ENCODE measurements at regions not wholly inside any gene's neighbourhood (a gene's known extent, or its start where the extent isn't known, plus 50 kb on each side); places are given as distances from the start of the nearest gene placed in this dataset.

DNA sequence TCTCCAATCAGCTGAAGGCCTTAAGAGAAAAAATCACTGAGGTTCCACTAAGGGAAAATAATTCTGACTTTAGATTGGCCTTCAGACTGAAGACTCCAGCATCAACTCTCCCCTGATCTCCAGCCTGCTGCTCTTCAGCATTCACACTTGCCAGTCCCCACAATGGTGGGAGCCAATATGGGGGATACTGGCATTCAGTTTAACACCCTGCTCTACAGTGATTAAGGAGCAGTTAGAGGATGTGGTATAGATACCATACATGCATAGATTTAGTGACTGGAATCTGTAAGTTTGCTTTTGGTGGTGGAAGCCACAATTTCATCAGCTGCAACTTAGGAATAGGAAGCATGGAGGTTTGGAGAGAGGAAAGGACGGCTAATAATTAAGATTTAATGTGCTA, 2017.7 kb upstream of the CDH6 start:
- no peaks in the 10 kb centered on the region for H3K27me3 ChIP-seq (replicated peaks)
- in situ Hi-C loops (cut with HindIII; ENCODE audit: low pct_ligation_motif_present, low sequenced_read_pairs): no loop called here
- H3K36me3 ChIP-seq (replicated peaks): no peaks in the 10 kb centered on the region
- TF ChIP-seq, protein P1, sequence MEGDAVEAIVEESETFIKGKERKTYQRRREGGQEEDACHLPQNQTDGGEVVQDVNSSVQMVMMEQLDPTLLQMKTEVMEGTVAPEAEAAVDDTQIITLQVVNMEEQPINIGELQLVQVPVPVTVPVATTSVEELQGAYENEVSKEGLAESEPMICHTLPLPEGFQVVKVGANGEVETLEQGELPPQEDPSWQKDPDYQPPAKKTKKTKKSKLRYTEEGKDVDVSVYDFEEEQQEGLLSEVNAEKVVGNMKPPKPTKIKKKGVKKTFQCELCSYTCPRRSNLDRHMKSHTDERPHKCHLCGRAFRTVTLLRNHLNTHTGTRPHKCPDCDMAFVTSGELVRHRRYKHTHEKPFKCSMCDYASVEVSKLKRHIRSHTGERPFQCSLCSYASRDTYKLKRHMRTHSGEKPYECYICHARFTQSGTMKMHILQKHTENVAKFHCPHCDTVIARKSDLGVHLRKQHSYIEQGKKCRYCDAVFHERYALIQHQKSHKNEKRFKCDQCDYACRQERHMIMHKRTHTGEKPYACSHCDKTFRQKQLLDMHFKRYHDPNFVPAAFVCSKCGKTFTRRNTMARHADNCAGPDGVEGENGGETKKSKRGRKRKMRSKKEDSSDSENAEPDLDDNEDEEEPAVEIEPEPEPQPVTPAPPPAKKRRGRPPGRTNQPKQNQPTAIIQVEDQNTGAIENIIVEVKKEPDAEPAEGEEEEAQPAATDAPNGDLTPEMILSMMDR (IDR thresholded peaks at IDR 0.05; ENCODE audit: low read depth, low read length, missing control alignments): no peak
- H3K27ac ChIP-seq: no peak overlapping the region
- DNase-seq: no peak
- H3K4me3 ChIP-seq (ENCODE audit: low read depth, low read length): no peak overlapping the region

DNA sequence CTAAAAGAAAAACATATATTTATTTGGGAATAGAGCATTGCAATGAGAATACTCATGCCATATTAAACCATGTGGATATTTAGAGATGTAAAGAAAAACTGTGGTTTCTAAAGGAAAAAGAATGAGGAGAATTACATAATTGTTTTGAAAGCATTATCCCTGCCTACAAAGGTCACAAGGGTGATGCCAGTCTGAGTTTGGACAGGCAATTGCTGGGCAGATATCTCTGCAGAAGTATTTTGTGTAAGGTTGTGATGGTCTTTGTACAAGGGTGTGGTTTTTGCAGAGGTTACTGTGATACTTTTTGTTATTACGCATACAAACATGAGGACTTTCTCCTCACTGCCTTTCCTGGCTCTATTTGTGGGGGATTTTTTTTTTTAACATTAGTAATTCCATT, 2022.9 kb upstream of the CDH6 start:
- Histone ChIP-seq H3K4me3 (ENCODE audit: low read depth, low read length) (no peak overlapping the region), H3K36me3 (replicated peaks) (no peaks in the 10 kb centered on the region), H3K27ac (no peak overlapping the region), H3K27me3 (replicated peaks) (no peaks in the 10 kb centered on the region)
- TF ChIP-seq, protein P1 (IDR thresholded peaks at IDR 0.05; ENCODE audit: low read depth, low read length, missing control alignments): no peak
- in situ Hi-C loops (cut with HindIII; ENCODE audit: low pct_ligation_motif_present, low sequenced_read_pairs): no loop called here
- DNase-seq: no peak

DNA sequence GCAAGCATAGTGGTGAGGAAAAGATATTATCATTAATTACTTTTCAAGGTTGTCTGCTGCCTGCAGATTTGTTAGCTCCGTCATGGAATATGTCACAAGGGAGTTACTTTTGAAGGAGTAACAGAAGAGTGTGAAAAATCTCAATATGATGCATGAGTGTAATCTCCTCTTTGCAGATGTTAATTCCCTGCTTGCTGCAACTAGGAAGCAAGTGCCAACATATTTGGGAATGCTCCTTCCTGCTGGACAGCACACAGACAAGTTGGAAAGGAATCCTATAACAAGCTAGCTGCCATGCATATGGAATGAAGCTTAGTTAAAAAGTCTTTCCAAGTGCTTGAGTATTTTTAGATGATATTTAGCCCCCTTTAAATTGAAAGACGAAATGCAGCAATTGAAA, 2023.6 kb upstream of the CDH6 start:
- H3K27me3 ChIP-seq (replicated peaks): no peaks in the 10 kb centered on the region
- TF ChIP-seq, protein P1 (IDR thresholded peaks at IDR 0.05; ENCODE audit: low read depth, low read length, missing control alignments): no peak
- no peaks in the 10 kb centered on the region for H3K36me3 ChIP-seq (replicated peaks)
- no peak overlapping the region for H3K4me3 ChIP-seq (ENCODE audit: low read depth, low read length)
- in situ Hi-C loops (cut with HindIII; ENCODE audit: low pct_ligation_motif_present, low sequenced_read_pairs): no loop called here
- DNase-seq: no peak
- H3K27ac ChIP-seq: no peak overlapping the region

DNA sequence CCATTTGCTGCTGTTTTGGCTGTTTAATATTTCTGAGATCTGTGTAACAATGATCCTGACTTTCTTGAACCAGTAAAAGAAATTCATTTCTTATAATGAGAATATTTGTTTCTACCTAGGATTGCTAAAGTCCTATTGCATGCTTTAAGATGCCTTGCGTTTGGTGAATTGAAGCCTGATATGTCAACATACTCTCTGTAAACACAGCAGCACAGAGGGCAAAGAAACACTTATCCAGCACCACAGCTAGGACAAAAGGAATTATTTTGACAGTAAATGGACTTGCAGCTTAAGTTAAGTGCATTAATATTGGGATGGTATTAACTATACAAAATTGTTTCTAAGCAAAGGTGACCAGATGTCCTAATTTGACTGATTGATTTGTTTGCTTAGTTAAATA, 2031.2 kb upstream of the CDH6 start:
- in situ Hi-C loops (cut with HindIII; ENCODE audit: low pct_ligation_motif_present, low sequenced_read_pairs): no loop called here
- H3K27ac ChIP-seq: no peak overlapping the region
- H3K4me3 ChIP-seq (ENCODE audit: low read depth, low read length): no peak overlapping the region
- no peaks in the 10 kb centered on the region for H3K27me3 ChIP-seq (replicated peaks)
- DNase-seq: no peak
- TF ChIP-seq, protein P1 (IDR thresholded peaks at IDR 0.05; ENCODE audit: low read depth, low read length, missing control alignments): no peak
- H3K36me3 ChIP-seq (replicated peaks): no peaks in the 10 kb centered on the region

DNA sequence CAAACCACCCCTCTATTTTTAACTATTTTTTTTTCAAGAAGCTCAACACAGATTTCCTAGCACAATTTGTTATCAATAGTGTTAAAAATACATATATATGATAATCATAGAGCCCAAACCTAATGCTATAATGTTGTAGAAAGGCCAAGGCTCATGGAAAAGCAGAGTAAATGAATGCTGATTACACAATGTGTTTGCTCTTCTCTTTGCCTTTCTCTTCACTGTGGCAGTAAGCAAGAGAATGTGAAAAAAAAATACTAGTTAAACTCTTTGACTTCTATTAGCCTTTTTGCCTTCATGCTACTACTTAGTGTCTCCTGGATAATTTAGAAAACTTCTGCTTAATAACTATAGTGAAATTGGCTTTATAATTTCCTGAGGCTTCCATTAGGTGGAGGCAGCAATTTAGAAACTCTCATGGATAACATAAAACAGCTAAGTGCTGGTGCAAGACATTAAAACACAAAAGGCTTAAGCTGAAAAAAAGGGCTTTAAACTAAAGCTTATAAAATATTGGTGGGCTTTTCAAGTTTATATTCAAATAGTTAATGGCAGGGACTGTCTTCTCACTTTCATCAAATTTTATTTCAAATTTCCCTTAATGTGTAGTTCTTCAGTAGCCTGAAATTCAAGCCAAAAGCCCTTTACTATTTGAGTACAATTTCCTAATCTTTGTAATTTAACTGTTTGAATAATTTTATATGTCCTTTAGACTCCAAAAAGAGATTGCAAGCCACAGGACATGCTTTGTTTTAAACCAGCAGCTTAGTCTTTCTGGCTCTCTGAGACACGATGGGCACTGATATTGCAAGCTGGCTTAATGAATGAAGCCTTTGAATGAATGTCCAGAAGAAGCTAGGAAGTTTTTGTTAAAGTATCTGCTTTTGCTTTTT, 2031.8 kb upstream of the CDH6 start:
- DNase-seq: no peak
- in situ Hi-C loops (cut with HindIII; ENCODE audit: low pct_ligation_motif_present, low sequenced_read_pairs): no loop called here
- no peak overlapping the region for H3K4me3 ChIP-seq (ENCODE audit: low read depth, low read length)
- H3K36me3 ChIP-seq (replicated peaks): no peaks in the 10 kb centered on the region
- H3K27ac ChIP-seq: no peak overlapping the region
- TF ChIP-seq, protein P1 (IDR thresholded peaks at IDR 0.05; ENCODE audit: low read depth, low read length, missing control alignments): no peak
- H3K27me3 ChIP-seq (replicated peaks): no peaks in the 10 kb centered on the region

DNA sequence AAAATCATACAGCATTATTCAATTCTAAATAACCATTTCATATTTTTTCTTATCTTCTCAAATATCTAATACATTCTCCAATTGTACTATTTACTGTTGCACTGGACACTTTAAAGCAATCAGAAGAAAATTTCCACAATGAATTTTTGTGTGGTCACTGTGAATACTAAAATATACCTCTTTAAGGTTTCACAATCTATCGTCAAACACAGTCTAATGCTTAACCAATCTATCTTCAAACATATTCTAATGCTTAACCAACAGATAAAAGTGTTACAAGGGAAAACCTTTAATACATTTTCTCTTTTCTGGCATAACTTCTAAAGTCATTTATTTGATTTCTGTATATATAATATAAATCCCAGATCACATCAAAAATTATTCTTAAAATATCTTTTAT, 2035.5 kb upstream of the CDH6 start:
- TF ChIP-seq, protein P1 (IDR thresholded peaks at IDR 0.05; ENCODE audit: low read depth, low read length, missing control alignments): no peak
- no peak overlapping the region for H3K4me3 ChIP-seq (ENCODE audit: low read depth, low read length)
- DNase-seq: no peak
- no peak overlapping the region for H3K27ac ChIP-seq
- in situ Hi-C loops (cut with HindIII; ENCODE audit: low pct_ligation_motif_present, low sequenced_read_pairs): no loop called here
- H3K27me3 ChIP-seq (replicated peaks): no peaks in the 10 kb centered on the region
- no peaks in the 10 kb centered on the region for H3K36me3 ChIP-seq (replicated peaks)

Measured in brain microvascular endothelial cell (primary cell).